A673 (cell line): ENCODE measurements at regions not wholly inside any gene's neighbourhood (a gene's known extent, or its start where the extent isn't known, plus 50 kb on each side); places are given as distances from the start of the nearest gene placed in this dataset.

ENCODE experiments used
- EZH2 ChIP-seq: fragments of 200-600 bp; sonication (generic); IDR thresholded peaks from 2 replicates; pipeline ENCODE4 v1.6.1; 2017; ENCODE audit warnings: borderline replicate concordance, low read depth, mild to moderate bottlenecking, mixed read lengths, antibody characterized with exemption, low read length; ENCODE audit not compliant: poor library complexity, severe bottlenecking
- TF ChIP-seq, protein P1 (sequence below): fragments of 300-800, 200-600 bp; sonication (generic); conservative IDR thresholded peaks from 2 replicates; pipeline ENCODE4 v1.5.1; 2017; ENCODE audit warnings: low read depth, mild to moderate bottlenecking, antibody characterized with exemption, low read length, moderate library complexity, mixed read lengths

DNA sequence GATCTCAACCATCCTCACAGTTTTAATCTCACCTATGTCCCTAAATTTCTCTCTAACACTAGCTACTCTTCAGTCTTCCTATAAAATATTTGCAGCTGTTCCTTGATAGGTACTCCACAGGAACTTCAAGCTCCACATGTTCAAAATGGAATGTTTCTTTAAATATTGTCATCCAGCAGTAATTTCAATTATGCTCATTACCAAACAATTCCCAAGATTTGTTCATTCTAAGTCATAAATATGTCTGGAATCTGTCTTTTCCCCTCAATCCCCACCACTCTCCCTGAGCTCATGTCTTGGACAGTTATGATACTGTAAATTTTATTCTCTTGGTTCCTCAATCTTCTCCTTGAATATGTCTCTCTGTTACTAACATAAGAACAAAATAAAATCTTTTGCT, 214.4 kb downstream of the NRIP1 start:
- TF ChIP-seq, protein P1, sequence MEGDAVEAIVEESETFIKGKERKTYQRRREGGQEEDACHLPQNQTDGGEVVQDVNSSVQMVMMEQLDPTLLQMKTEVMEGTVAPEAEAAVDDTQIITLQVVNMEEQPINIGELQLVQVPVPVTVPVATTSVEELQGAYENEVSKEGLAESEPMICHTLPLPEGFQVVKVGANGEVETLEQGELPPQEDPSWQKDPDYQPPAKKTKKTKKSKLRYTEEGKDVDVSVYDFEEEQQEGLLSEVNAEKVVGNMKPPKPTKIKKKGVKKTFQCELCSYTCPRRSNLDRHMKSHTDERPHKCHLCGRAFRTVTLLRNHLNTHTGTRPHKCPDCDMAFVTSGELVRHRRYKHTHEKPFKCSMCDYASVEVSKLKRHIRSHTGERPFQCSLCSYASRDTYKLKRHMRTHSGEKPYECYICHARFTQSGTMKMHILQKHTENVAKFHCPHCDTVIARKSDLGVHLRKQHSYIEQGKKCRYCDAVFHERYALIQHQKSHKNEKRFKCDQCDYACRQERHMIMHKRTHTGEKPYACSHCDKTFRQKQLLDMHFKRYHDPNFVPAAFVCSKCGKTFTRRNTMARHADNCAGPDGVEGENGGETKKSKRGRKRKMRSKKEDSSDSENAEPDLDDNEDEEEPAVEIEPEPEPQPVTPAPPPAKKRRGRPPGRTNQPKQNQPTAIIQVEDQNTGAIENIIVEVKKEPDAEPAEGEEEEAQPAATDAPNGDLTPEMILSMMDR = no peak
- no peak for TF ChIP-seq EZH2
